Hepatocyte (in vitro differentiated cells): ENCODE measurements at regions not wholly inside any gene's neighbourhood (a gene's known extent, or its start where the extent isn't known, plus 50 kb on each side); places are given as distances from the start of the nearest gene placed in this dataset.

ENCODE experiments used
- CTCF ChIP-seq: fragments of 200-600 bp; sonication (generic); IDR thresholded peaks from 2 replicates; pipeline ENCODE4 v1.5.1; 2016; ENCODE audit warnings: antibody characterized with exemption, mild to moderate bottlenecking; ENCODE audit not compliant: poor library complexity
- EZH2 ChIP-seq: fragments of 200-600 bp; sonication (generic); IDR thresholded peaks from 2 replicates; pipeline ENCODE4 v1.6.1; 2016; ENCODE audit warnings: antibody characterized with exemption, mild to moderate bottlenecking, borderline replicate concordance

- TF ChIP-seq CTCF (no peak), EZH2 (no peak)
Observed at GRCh38 chr6:102749210-102749971, 1355.9 kb downstream of the GRIK2 start.
